K562 (cell line): ENCODE measurements at regions not wholly inside any gene's neighbourhood (a gene's known extent, or its start where the extent isn't known, plus 50 kb on each side); places are given as distances from the start of the nearest gene placed in this dataset.

Experiments
- ATAC-seq: fragments of 200-7000 bp; cut with Tn5 transposase; 3 replicates; pipeline ENCODE4 v1.9.1; 2020; ENCODE audit warnings: moderate library complexity
- BruUV-seq: library from RNA; stranded (reverse); fragments of 400-500 nt; replicated peaks from 2 replicates; lab custom pipeline; 2021; lab: Mats Ljungman, UMichigan
- CTCF ChIA-PET: fragments of 300-600 bp; formaldehyde crosslinking; extraction: SDS; loops from one replicate; lab custom pipeline; 2021; ENCODE audit warnings: low intra/inter-chr PET ratio; lab: Yijun Ruan, JAX
- POLR2A ChIA-PET: fragments of 300-600, 350-650 bp; sonication (Branson Sonifier 250); formaldehyde crosslinking; extraction: SDS; loops from one replicate; lab custom pipeline; 2021; ENCODE audit warnings: antibody characterized with exemption, inconsistent platforms; lab: Yijun Ruan, JAX
- DNase-seq, 4 experiments: peaks; one replicate each; pipeline versions ENCODE4 v3.0.0 to v3.0.0-alpha.2; 2011 to 2018; ENCODE audit warnings: low spot score in 3 of 4, mixed read lengths in 3 of 4; ENCODE audit errors: extremely low read depth in 1 of 4
- FAIRE-seq: peaks from 2 replicates; lab custom pipeline; 2011; peaks lifted over from hg19 to GRCh38; lab: Jason Lieb, UNC
- H2AFZ ChIP-seq: 2 replicates; pipeline ENCODE4 v1.6.0; 2011; ENCODE audit warnings: low read depth, low read length, control low read depth, inconsistent platforms
- H3K27ac ChIP-seq: fragments of 200-600 bp; 3 replicates; pipeline ENCODE4 v1.8.0; 2011; ENCODE audit warnings: low read depth, mild to moderate bottlenecking, control low read depth, inconsistent platforms, low read length, moderate library complexity, mixed read lengths; ENCODE audit errors: extremely low read depth
- H3K27me3 ChIP-seq, 2 experiments: fragments of 300-600 bp in 1 of 2; 2 replicates in 1 of 2; 3 replicates in 1 of 2; pipeline versions ENCODE4 v1.6.0 to v1.8.0; 2011; ENCODE audit warnings: inconsistent platforms in 2 of 2, low read length in 2 of 2, mild to moderate bottlenecking in 1 of 2, mixed read lengths in 1 of 2, moderate library complexity in 1 of 2; ENCODE audit not compliant: control insufficient read depth in 2 of 2, insufficient read depth in 2 of 2
- H3K36me3 ChIP-seq: fragments of 300-600 bp; 3 replicates; pipeline ENCODE4 v1.8.0; 2011; ENCODE audit warnings: mild to moderate bottlenecking, low read length, inconsistent platforms; ENCODE audit not compliant: control insufficient read depth, insufficient read depth
- H3K4me1 ChIP-seq, 2 experiments: fragments of 200-600 bp in 1 of 2; replicated peaks in 1 of 2; 2 replicates in 1 of 2; 3 replicates in 1 of 2; pipeline versions ENCODE4 v1.5.1 to v1.8.0; 2011; ENCODE audit warnings: inconsistent platforms in 2 of 2, low read length in 2 of 2, mild to moderate bottlenecking in 1 of 2, mixed read lengths in 1 of 2, moderate library complexity in 1 of 2; ENCODE audit not compliant: control insufficient read depth in 2 of 2, insufficient read depth in 2 of 2
- H3K4me2 ChIP-seq: 2 replicates; pipeline ENCODE4 v1.6.1; 2011; ENCODE audit warnings: low read length, control low read depth, inconsistent platforms, mixed read lengths; ENCODE audit not compliant: insufficient read depth
- H3K4me3 ChIP-seq: fragments of 200-600 bp; sonication (generic), shearing (Covaris generic); 2 replicates; pipeline ENCODE4 v1.5.1; 2016; ENCODE audit warnings: control low read depth, inconsistent platforms
- H3K79me2 ChIP-seq: fragments of 200-600 bp; 3 replicates; pipeline ENCODE4 v1.8.0; 2011; ENCODE audit warnings: low read length, inconsistent platforms; ENCODE audit not compliant: control insufficient read depth, insufficient read depth
- H3K9ac ChIP-seq, 2 experiments: 2 replicates each; pipeline versions ENCODE4 v1.6.0 to v1.6.1; 2011; ENCODE audit warnings: low read depth in 2 of 2, low read length in 2 of 2, control low read depth in 1 of 2, inconsistent platforms in 1 of 2, mild to moderate bottlenecking in 1 of 2, mixed read lengths in 1 of 2; ENCODE audit not compliant: insufficient read depth in 1 of 2
- H3K9me1 ChIP-seq: one replicate; pipeline ENCODE4 v1.6.0; 2011; ENCODE audit warnings: inconsistent platforms, mild to moderate bottlenecking, low read length, moderate library complexity; ENCODE audit not compliant: control insufficient read depth, insufficient read depth
- H3K9me3 ChIP-seq: replicated peaks from 2 replicates; pipeline ENCODE4 v1.5.1; 2011; ENCODE audit warnings: low read depth, low read length, inconsistent platforms; ENCODE audit not compliant: control insufficient read depth, insufficient read depth
- H4K20me1 ChIP-seq: replicated peaks from 2 replicates; pipeline ENCODE4 v1.6.1; 2011; ENCODE audit warnings: low read length, inconsistent platforms, mixed read lengths; ENCODE audit not compliant: control insufficient read depth, insufficient read depth
- ADNP ChIP-seq: fragments of 200-800 bp; sonication (Bioruptor generic); IDR thresholded peaks from 2 replicates; pipeline ENCODE4 v1.6.1; 2016; ENCODE audit warnings: missing genetic modification characterization, missing compliant biosample characterization
- BCL6 ChIP-seq: fragments of 250-450 bp; sonication (Bioruptor Pico); IDR thresholded peaks from 2 replicates; pipeline ENCODE4 v1.4.0; 2020
- CHCHD3 ChIP-seq: fragments of 250-450 bp; sonication (Bioruptor Pico); IDR thresholded peaks from 2 replicates; pipeline ENCODE4 v2.1.2; 2022; ENCODE audit warnings: mild to moderate bottlenecking
- SIRT6 ChIP-seq: IDR thresholded peaks from one replicate; pipeline ENCODE4 v1.6.1; 2012; ENCODE audit warnings: low read depth, mild to moderate bottlenecking, control low read depth, inconsistent platforms, low read length, moderate library complexity
- ZNF436 ChIP-seq: fragments of 250-450, 450-650 bp; sonication (Bioruptor Pico); formaldehyde crosslinking; IDR thresholded peaks from 2 replicates; pipeline ENCODE4 v1.7.0; 2020; ENCODE audit warnings: mild to moderate bottlenecking
- WGBS: fragments of 100-300 bp; shearing (Covaris generic); methylation state at CpG from one replicate; pipeline ENCODE4 v1.1.6; 2016; ENCODE audit warnings: low coverage, mixed read lengths; ENCODE audit not compliant: insufficient coverage; ENCODE audit errors: missing lambda C conversion rate; 5-methylcytosine and 5-hydroxymethylcytosine counted together
- in situ Hi-C: fragments of 300-500 bp; cut with MboI; formaldehyde crosslinking; loops from 4 replicates; pipeline ENCODE4 v1.15.0; 2018; ENCODE audit warnings: inconsistent platforms, mixed read lengths
- intact Hi-C: fragments of 100-400 bp; cut with micrococcal nuclease; formaldehyde crosslinking; loops from 2 replicates; pipeline ENCODE4 v1.14.2; 2022
- TF ChIP-seq, protein P1 (sequence below): fragments of 250-450 bp; sonication (Bioruptor Pico); IDR thresholded peaks from 2 replicates; pipeline ENCODE4 v1.8.0; 2022; ENCODE audit warnings: moderate library complexity, mild to moderate bottlenecking, inconsistent platforms

DNA sequence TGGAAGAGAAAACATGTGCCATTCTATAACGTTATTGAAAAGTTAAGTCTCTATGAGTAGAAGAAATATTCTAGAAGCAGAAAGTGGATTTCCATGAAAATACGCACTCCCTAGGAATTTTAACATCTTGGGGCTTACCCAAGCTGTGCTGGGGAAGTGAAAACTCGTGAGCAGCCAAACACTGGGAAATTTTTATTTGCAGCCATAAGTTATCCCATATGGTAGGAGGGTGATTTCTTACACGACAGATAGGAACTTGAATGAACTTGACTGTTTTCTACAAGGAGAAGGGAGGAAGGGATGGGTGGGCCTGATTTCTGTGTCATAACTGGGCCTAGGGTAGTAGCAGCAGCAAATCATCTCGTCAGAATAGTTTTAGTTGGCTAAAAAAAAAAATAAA is 272.6 kb downstream of the ETAA1 start (continued):
- no peak for TF ChIP-seq ADNP (tag)
- TF ChIP-seq ZNF436 (CRISPR knock-in tag) = no peak

DNA sequence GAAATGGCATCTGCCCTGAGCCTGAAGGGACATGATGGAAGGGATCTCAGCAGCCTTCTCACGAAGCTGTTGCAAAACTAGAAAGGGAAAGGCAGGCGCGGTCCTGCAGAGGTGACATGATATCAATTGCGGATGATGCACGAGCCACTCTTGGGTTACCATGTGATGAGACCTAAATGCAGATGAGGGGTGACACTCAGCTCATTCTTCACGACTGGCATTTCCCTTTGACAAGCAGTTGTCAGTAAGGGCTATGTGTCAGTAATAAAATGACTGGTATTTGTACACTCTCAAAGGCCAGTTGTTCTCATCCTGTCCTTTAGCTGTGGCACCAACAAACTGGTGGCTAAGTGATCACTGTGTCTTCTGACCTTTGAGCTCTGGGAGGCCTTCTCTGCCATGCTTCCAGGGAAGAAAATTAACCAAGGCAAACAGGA is 273.6 kb downstream of the ETAA1 start:
- no peaks in the 10 kb centered on the region for H3K79me2 ChIP-seq
- ATAC-seq (no peak), DNase-seq (no peak), FAIRE-seq (no peak)
- no peaks in the 10 kb centered on the region for H3K4me1 ChIP-seq
- no peaks in the 10 kb centered on the region for H4K20me1 ChIP-seq
- WGBS = 0% methylated on average over 6 of the region's 6 CpGs
- ChIA-PET CTCF (no interaction called here), POLR2A (no interaction called here)
- TF ChIP-seq CHCHD3 (CRISPR knock-in tag) (no peak), BCL6 (no peak), SIRT6 (no peak)
- TF ChIP-seq, protein P1, sequence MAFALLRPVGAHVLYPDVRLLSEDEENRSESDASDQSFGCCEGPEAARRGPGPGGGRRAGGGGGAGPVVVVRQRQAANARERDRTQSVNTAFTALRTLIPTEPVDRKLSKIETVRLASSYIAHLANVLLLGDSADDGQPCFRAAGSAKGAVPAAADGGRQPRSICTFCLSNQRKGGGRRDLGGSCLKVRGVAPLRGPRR (CRISPR knock-in tag) = no peak
- no TSS peak for BruUV-seq
- no peaks in the 10 kb centered on the region for H3K36me3 ChIP-seq
- no peak overlapping the region for H3K9ac ChIP-seq
- H3K9me1 ChIP-seq = no peaks in the 10 kb centered on the region
- H3K27me3 ChIP-seq = no peaks in the 10 kb centered on the region
- intact Hi-C loops = no loop called here
- no peaks in the 10 kb centered on the region for H3K9me3 ChIP-seq
- H2AFZ ChIP-seq = no peak overlapping the region
- no peak overlapping the region for H3K27ac ChIP-seq
- no peak overlapping the region for H3K4me2 ChIP-seq
- H3K4me3 ChIP-seq = no peak overlapping the region
- in situ Hi-C loops = no loop called here
